Motor neuron (in vitro differentiated cells): ENCODE measurements at regions not wholly inside any gene's neighbourhood (a gene's known extent, or its start where the extent isn't known, plus 50 kb on each side); places are given as distances from the start of the nearest gene placed in this dataset.
A peak's percentile ranks its signal among the peaks of the same experiment; 100 is the strongest.
"Not testable (repeated sequence)": the region's sequence is repeated elsewhere in the genome, so short reads cannot be mapped to it uniquely, and the experiment has no call there.

ENCODE experiments used
- ATAC-seq, 8 experiments: fragments of 200-7000 bp; cut with Tn5 transposase; replicated peaks in 6 of 8; 2 replicates each; pipeline ENCODE4 v1.8.0; 2021; ENCODE audit warnings: mild to moderate bottlenecking in 8 of 8, moderate library complexity in 8 of 8
- H3K27ac ChIP-seq, 2 donors: fragments of 250-450 bp; sonication (Bioruptor Pico); 2 replicates each; pipeline ENCODE4 v1.9.0; 2021; ENCODE audit warnings: antibody characterized with exemption in 2 of 2, mild to moderate bottlenecking in 2 of 2, moderate library complexity in 1 of 2
- H3K4me1 ChIP-seq, 2 donors: fragments of 250-450 bp; sonication (Bioruptor Pico); replicated peaks in 1 of 2; 2 replicates each; pipeline ENCODE4 v1.6.1; 2021; ENCODE audit warnings: antibody characterized with exemption in 2 of 2, mild to moderate bottlenecking in 2 of 2, moderate library complexity in 1 of 2
- H3K4me3 ChIP-seq, 5 donors: fragments of 250-450 bp; sonication (Bioruptor Pico); 2 replicates each; pipeline ENCODE4 v1.9.0; 2021; ENCODE audit warnings: antibody characterized with exemption in 5 of 5, mild to moderate bottlenecking in 5 of 5, moderate library complexity in 4 of 5
- WGBS, 10 experiments: fragments of 450-650 bp; shearing (Covaris generic); methylation state at CpG; one replicate each; pipeline ENCODE4 v1.0.0; 2022; 5-methylcytosine and 5-hydroxymethylcytosine counted together
- in situ Hi-C, 9 experiments: fragments of 400-800 bp; cut with MboI; loops; one replicate each; pipeline ENCODE4 v1.15.0; 2021; ENCODE audit warnings: low sequenced_read_pairs in 9 of 9, low pct_unique_long_range_greater_than_20kb in 2 of 9; ENCODE audit not compliant: unreplicated experiment in 9 of 9

DNA sequence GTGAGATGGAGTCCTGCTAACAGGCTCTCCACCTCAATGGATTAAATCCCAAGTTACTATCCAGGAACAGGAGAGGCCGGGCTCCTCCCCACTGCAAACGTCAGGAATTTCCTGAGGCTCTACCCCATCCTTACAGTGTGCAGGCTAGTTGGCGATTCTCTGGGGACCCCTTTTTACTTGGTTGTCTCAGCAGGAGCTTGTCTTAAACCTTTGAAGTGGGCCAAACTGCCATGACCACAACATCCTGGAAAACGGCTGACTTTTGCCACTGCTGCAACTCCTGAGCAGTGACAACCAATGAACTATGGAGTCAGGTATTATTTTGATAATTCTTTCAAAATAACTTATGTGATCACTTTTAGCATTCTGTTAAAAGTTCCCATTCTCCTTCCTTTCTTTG lies 440.9 kb upstream of the CCDC54 start:
- Histone ChIP-seq H3K4me1 (no peaks in the 10 kb centered on the region), H3K4me3 (no peak overlapping the region), H3K27ac (no peak overlapping the region)
- in situ Hi-C loops: no loop called here
- no peak for ATAC-seq
- WGBS, 10 experiments: 0 to 100% (median 62%) methylated on average over 1 to 4 of the region's 4 CpGs; no CpG with 5 or more reads in 1 of the 10 experiments

DNA sequence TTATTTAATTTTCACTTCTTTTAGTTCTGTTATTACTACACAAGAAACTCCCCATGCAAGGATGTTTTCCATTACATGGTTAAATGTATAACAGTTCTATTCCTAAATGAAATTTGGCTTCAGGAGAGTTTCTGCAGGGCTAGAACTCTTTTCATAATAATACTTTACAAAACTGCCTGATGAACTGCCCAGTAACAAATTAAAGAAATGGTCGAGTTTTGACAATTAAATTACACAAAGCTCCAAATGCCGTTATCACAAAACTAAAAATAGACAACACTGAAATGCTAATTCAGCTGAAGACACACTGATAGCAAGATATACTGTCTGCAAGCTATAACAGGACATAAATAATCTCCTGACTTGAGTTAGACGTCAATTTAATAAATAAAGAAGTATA lies 435.2 kb upstream of the CCDC54 start:
- ATAC-seq: peak in 1 of 8 experiments; percentile 41
- in situ Hi-C loops: no loop called here
- Histone ChIP-seq H3K27ac (no peak overlapping the region), H3K4me3 (no peak overlapping the region), H3K4me1 (no peaks in the 10 kb centered on the region)
- WGBS, 10 experiments: 13 to 84% (median 60%) methylated on average over 2 to 3 of the region's 3 CpGs

DNA sequence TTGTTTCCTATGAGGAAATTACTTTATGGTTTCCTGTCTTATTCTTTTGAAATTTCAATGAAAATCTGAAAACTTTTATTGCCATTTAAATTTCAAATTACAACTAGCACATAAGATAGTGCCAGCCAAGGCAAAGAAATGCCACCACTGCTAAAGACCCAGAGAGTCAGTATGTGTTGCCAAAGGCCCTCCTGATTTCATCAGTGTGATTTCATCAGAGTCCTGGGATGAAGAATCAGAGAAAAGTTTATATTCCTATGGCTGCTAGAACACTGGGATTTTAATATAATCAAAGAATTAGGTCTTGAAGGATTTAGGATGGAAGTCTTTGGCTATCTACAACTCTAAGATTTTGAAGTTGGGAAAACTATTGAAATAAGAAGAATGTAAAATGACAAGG lies 434.2 kb upstream of the CCDC54 start:
- Histone ChIP-seq H3K27ac (no peak overlapping the region), H3K4me1 (no peaks in the 10 kb centered on the region), H3K4me3 (no peak overlapping the region)
- ATAC-seq: no peak
- in situ Hi-C loops: no loop called here

DNA sequence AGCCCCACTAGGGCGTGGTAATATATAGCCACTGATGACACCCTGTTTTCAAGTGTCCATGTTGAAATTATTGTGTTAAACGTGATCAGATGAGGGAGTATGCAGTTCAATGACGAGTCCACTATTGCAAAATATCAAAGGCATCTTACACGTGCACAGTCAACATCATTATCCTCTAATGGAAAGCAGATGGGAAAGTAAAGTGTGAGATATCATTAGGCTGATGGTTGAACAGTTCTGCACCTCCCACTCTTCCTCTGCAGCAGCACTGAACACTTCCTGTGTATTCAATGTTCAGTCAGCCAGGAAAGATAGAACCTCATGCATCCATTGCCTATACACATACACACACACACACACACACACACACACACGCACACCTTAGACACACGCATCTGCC lies 431.8 kb upstream of the CCDC54 start:
- Histone ChIP-seq H3K4me3 (no peak overlapping the region), H3K4me1 (no peaks in the 10 kb centered on the region), H3K27ac (no peak overlapping the region)
- peak in 3 of 8 experiments; percentile 27 to 54 (median 38) for ATAC-seq
- in situ Hi-C loops: no loop called here
- WGBS, 10 experiments: 20 to 94% (median 85%) methylated on average over 1 to 4 of the region's 6 CpGs; no CpG with 5 or more reads in 2 of the 10 experiments

DNA sequence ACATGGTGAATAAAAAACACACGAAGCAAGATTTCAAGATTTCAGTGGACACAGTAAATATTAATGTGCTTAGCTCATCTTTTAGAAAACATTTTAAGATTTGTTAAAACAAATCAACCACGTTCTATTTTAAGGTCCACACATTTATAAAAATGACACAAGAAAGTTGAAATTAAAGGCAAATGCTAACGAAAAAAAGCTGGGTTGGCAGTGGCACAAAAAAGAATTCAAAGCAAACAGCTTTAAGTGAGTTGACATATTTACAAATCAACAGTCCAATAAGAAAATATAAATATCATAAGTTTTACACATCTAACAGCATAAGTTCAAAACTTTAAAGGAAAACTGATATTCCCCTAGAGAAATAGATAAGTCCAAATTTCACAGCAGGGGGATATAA lies 430.4 kb upstream of the CCDC54 start:
- Histone ChIP-seq H3K4me3 (no peak overlapping the region), H3K27ac (no peak overlapping the region), H3K4me1 (no peaks in the 10 kb centered on the region)
- in situ Hi-C loops: no loop called here
- ATAC-seq: no peak
- WGBS, 10 experiments: 16 to 86% (median 72%) methylated on average over 2 to 3 of the region's 3 CpGs

DNA sequence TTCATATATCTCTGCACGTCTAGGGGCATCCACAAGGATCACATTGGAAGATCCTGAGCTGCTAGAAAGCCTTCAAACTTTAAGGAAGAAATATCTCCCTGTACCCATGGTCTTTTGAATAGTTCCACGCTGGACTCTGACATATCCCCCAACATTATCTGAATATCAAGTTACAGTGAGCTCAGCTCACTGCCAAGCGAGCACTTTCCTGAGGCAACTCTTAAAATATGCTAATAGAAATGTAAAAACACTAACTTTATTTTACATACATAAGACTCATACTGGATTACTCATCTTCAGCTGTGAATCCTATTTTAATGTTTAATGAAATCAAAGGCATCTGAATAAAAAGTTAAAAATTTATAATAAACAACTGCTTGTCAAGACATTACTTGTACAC lies 420.2 kb upstream of the CCDC54 start:
- in situ Hi-C loops: no loop called here
- peak in 3 of 8 experiments; percentile 99 to 100 (median 100) for ATAC-seq
- 0 to 78% (median 40%) methylated on average over 1 to 3 of the region's 3 CpGs; no CpG with 5 or more reads in 2 of the 10 experiments for WGBS, 10 experiments
- Histone ChIP-seq H3K27ac (no peak overlapping the region), H3K4me1 (no peaks in the 10 kb centered on the region), H3K4me3 (no peak overlapping the region)

DNA sequence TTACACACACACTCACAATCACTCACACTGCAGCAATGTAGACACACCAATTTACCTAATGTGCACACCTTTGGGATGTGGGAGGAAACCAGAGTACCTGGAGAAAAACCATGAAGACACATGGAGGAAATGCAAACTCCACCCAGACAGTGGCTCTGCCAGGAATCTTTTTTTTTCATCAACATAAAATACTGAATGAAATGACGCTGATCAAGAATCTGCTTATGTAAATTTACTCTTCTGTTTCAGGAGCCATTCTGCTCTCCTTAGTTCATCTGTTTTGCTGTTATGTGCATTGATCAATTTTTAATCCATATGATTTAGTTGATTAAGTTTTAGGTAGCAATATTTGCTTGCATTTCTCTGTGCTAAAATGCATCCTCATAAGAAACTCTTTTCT lies 414.2 kb upstream of the CCDC54 start:
- Histone ChIP-seq H3K27ac (no peak overlapping the region), H3K4me1 (peaks cover 7 to 17% of the 10 kb centered on the region in 2 donors), H3K4me3 (no peak overlapping the region)
- in situ Hi-C loops: no loop called here
- WGBS, 10 experiments: 0 to 100% (median 68%) methylated on average over 1 of the region's 1 CpG
- peak in 3 of 8 experiments; percentile 69 to 76 (median 74) for ATAC-seq

DNA sequence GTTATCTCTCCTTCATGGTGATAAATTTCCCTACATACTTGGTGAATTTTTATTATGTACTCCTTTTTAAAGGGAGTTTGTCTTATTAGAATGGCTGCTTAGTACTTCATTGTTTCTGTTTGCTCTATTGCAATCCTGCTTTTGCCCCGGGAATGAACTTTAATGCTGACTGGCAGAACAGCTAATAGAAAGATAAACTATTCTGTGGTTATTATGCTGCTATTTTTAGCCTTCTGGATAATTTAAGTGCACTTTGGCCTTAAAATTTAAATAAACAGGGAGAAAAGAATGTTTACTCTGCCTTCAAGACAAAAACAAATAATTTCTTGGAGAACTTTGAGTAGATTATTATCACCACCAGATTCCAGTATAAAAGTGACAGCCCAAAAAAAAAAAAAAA lies 413.8 kb upstream of the CCDC54 start:
- H3K4me1 ChIP-seq: peaks cover 7 to 17% of the 10 kb centered on the region in 2 donors
- peak in 5 of 8 experiments; percentile 30 to 75 (median 61) for ATAC-seq
- H3K27ac ChIP-seq: no peak overlapping the region
- no peak overlapping the region for H3K4me3 ChIP-seq
- WGBS, 10 experiments: 0 to 63% (median 20%) methylated on average over 1 of the region's 1 CpG
- in situ Hi-C loops: no loop called here

DNA sequence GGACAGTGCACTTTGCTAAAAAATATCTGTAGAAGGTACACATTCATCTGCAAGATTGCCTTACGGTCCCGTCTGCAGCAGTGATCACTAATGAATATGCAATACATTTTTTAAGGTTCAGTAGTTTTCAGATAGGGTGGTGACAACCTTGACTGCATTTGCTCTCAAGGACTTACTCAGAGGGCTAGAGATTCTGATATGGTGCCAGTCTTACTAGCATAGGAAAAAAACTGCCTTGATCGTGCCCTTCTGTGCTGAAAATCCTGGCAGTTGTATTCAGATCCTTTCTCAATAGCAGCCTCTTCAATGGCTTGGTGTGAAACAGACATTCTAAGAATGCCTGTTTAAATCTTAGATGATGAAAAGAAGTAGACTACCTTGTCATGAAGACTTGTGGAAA lies 411.9 kb upstream of the CCDC54 start:
- in situ Hi-C loops: no loop called here
- Histone ChIP-seq H3K4me3 (no peak overlapping the region), H3K27ac (no peak overlapping the region), H3K4me1 (peaks cover 7 to 17% of the 10 kb centered on the region in 2 donors)
- ATAC-seq: peak; percentile 29 to 80 (median 61)
- 0 to 62% (median 33%) methylated on average over 2 to 3 of the region's 3 CpGs; no CpG with 5 or more reads in 4 of the 10 experiments for WGBS, 10 experiments

DNA sequence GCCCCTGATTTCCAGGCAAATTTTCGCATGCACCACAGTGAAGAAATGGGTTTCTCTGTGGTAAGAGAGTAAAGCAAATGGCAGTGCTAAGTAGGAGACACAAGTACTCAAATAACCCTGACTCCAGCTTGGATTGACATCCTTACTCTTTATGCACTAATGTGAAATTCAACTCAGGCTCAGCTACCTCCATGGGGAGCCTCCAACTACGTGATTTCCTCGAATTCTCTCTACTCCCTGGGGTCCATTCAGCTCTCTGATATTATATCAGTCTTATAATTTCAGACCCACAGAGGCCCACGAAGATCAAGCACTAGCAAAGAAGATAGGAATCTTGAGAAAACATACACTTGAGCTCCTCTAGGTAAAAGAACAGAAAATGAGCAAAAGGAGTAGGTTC lies 407.6 kb upstream of the CCDC54 start:
- in situ Hi-C loops: no loop called here
- WGBS, 10 experiments: 55 to 92% (median 72%) methylated on average over 1 to 4 of the region's 4 CpGs; no CpG with 5 or more reads in 3 of the 10 experiments
- no peak overlapping the region for H3K4me3 ChIP-seq
- peaks cover 0 to 9% of the 10 kb centered on the region in 2 donors for H3K4me1 ChIP-seq
- ATAC-seq: no peak
- H3K27ac ChIP-seq: no peak overlapping the region

DNA sequence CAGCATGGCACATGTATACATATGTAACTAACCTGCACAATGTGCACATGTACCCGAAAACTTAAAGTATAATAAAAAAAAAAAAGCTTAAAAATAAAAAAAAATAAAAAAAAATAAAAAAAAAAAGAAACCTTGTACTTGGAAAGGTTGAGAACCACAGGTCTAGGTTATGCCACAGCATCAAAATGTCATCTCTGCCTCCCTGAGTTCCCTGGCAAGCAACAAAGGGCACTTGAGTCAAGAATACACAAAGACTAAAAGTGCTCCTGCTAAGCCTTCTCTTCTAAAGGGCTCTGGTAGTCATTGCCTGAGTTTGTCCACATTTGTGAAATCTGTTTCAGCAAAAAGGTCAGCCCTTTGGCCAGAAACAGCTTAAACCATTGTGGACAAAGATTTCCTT lies 395.8 kb upstream of the CCDC54 start:
- no peak overlapping the region for H3K4me3 ChIP-seq
- no peak overlapping the region for H3K27ac ChIP-seq
- 60 to 100% (median 67%) methylated on average over 1 of the region's 1 CpG; no CpG with 5 or more reads in 5 of the 10 experiments for WGBS, 10 experiments
- no peaks in the 10 kb centered on the region for H3K4me1 ChIP-seq
- ATAC-seq: no peak
- in situ Hi-C loops: no loop called here

DNA sequence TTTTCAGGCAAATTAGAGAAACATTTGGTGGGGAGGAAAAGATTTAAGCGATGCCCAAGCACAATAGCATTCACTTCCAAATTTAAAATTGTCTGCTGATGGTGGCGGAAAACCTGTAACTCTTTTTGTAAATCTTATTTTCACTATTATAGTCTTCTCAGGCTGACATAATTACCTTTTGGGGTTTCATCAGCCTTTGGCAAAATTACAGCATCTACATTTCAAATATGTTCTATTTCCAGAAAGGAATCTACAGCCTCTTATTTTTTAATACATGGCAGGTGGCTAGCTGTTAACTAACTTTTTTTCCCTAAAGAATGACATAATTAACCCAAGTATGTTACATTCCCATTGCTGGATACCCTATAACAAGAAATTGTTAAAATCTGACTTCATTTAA lies 391.5 kb upstream of the CCDC54 start:
- WGBS, 10 experiments: 56 to 100% (median 86%) methylated on average over 1 to 2 of the region's 2 CpGs; no CpG with 5 or more reads in 1 of the 10 experiments

DNA sequence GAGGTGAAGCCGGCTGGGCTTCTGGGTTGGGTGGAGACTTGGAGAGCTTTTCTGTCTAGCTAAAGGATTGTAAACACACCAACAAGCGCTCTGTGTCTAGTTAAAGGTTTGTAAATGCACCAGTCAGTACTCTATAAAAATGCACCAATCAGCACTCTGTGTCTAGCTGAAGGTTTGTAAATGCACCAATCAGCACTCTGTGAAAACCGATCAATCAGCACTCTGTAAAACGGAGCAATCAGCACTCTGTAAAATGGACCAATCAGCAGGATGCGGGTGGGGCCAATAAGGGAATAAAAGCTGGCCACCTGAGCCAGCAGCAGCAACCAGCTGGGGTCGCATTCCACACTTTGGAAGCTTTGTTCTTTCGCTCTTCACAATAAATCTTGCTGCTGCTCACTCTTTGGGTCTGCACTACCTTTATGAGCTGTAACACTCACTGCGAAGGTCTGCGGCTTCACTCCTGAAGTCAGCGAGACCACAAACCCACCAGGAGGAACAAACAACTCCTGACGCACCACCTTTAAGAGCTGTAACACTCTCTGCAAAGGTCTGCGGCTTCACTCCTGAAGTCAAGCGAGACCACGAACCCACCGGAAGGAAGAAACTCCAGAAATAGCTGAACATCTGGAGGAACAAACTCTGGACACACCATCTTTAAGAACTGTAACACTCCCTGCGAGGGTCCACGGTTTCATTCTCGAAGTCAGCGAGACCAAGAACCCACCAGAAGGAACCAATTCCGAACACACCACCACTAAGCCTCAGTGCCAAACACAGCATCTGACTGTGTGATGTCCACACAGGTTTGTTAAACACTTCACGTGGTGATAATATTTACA lies 378.2 kb upstream of the CCDC54 start:
- H3K4me1 ChIP-seq, in situ Hi-C loops, H3K4me3 ChIP-seq, H3K27ac ChIP-seq, ATAC-seq: not testable (repeated sequence)
- 64 to 96% (median 92%) methylated on average over 5 to 17 of the region's 21 CpGs; no CpG with 5 or more reads in 1 of the 10 experiments for WGBS, 10 experiments

More for the DNA sequence above, 391.5 kb upstream of the CCDC54 start:
- Histone ChIP-seq H3K4me1 (no peaks in the 10 kb centered on the region), H3K27ac (no peak overlapping the region), H3K4me3 (no peak overlapping the region)
- in situ Hi-C loops: no loop called here
- ATAC-seq: no peak

DNA sequence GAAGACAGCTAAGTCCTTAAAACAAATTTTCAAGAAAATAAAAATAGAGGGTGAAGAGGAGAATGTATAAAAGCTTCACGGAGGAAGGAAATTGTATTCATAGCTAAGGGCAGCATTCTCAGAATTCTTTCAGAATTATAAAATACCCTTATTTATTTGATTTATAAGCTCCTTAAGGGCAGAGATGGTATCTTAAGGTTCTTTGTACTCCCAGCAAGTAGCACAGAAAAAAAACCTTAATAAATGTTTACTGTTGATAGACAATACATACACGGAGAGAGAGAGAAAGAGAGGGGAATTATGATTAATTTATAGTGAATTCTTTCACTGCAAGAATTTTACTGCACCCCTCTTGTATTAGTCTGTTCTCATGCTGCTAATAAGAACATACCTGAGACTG lies 375.6 kb upstream of the CCDC54 start:
- 14 to 100% (median 67%) methylated on average over 1 to 2 of the region's 2 CpGs; no CpG with 5 or more reads in 1 of the 10 experiments for WGBS, 10 experiments
- in situ Hi-C loops: no loop called here
- Histone ChIP-seq H3K27ac (no peak overlapping the region), H3K4me3 (no peak overlapping the region), H3K4me1 (no peaks in the 10 kb centered on the region)
- ATAC-seq: no peak
